ENCODE measurements at regions not wholly inside any gene's neighbourhood (a gene's known extent, or its start where the extent isn't known, plus 50 kb on each side); places are given as distances from the start of the nearest gene placed in this dataset.
"Not testable (repeated sequence)": the region's sequence is repeated elsewhere in the genome, so short reads cannot be mapped to it uniquely, and the experiment has no call there.

GRCh38 chr6:102154874-102155273 is 761.4 kb downstream of the GRIK2 start:
- no CpG with 5 or more reads among the region's 1 CpG for WGBS (ENCODE audit: extremely low coverage, insufficient read length, low lambda C conversion rate)
- Histone ChIP-seq H3K9ac (ENCODE audit: extremely low read depth, insufficient read length, low read length) (no peak overlapping the region), H4K8ac (replicated peaks; ENCODE audit: insufficient read length, low read depth, low read length) (no peak overlapping the region), H4K91ac (ENCODE audit: insufficient read length, low read depth, low read length) (no peak overlapping the region), H3K4me2 (ENCODE audit: insufficient read depth, insufficient read length, low read length) (no peak overlapping the region), H2AFZ (ENCODE audit: low read length) (no peak overlapping the region), H3K23ac (ENCODE audit: insufficient read length, low read depth, low read length) (no peak overlapping the region), H3K18ac (ENCODE audit: insufficient read length, low read depth, low read length) (no peak overlapping the region), H2BK15ac (ENCODE audit: low read depth, low read length) (no peak overlapping the region), H3T11ph (ENCODE audit: low read length) (no peak overlapping the region), H2BK12ac (ENCODE audit: insufficient read length, low read depth, low read length) (no peak overlapping the region), H2BK120ac (ENCODE audit: low read depth, low read length, poor library complexity, severe bottlenecking) (no peak overlapping the region), H3K79me1 (ENCODE audit: insufficient read depth, low read depth, low read length, poor library complexity, severe bottlenecking) (no peaks in the 10 kb centered on the region), H3K27me3 (ENCODE audit: insufficient read depth, low read length) (no peaks in the 10 kb centered on the region), H2BK5ac (ENCODE audit: insufficient read length, low read length) (no peak overlapping the region), H3K56ac (ENCODE audit: insufficient read length, low read depth, low read length) (no peak overlapping the region), H3K4me1 (ENCODE audit: insufficient read depth, low read length) (no peaks in the 10 kb centered on the region), H3K23me2 (ENCODE audit: insufficient read length, low read depth, low read length, poor library complexity, severe bottlenecking) (no peaks in the 10 kb centered on the region), H4K5ac (ENCODE audit: insufficient read length, low read depth, low read length) (no peak overlapping the region), H3K9me3 (ENCODE audit: control insufficient read depth, low read depth, low read length) (no peaks in the 10 kb centered on the region), H2AK5ac (ENCODE audit: insufficient read length, low read length) (no peak overlapping the region), H3K79me2 (ENCODE audit: insufficient read depth, low read length) (no peaks in the 10 kb centered on the region), H3K27ac (ENCODE audit: insufficient read length, low read depth, low read length) (no peak overlapping the region), H3K14ac (ENCODE audit: insufficient read depth, low read length) (no peak overlapping the region), H3K4ac (ENCODE audit: low read depth, low read length) (no peak overlapping the region), H2BK20ac (ENCODE audit: low read depth, low read length, poor library complexity, severe bottlenecking) (no peak overlapping the region), H4K20me1 (ENCODE audit: control insufficient read depth, insufficient read depth, insufficient read length) (no peaks in the 10 kb centered on the region)
- TF ChIP-seq, protein P1, sequence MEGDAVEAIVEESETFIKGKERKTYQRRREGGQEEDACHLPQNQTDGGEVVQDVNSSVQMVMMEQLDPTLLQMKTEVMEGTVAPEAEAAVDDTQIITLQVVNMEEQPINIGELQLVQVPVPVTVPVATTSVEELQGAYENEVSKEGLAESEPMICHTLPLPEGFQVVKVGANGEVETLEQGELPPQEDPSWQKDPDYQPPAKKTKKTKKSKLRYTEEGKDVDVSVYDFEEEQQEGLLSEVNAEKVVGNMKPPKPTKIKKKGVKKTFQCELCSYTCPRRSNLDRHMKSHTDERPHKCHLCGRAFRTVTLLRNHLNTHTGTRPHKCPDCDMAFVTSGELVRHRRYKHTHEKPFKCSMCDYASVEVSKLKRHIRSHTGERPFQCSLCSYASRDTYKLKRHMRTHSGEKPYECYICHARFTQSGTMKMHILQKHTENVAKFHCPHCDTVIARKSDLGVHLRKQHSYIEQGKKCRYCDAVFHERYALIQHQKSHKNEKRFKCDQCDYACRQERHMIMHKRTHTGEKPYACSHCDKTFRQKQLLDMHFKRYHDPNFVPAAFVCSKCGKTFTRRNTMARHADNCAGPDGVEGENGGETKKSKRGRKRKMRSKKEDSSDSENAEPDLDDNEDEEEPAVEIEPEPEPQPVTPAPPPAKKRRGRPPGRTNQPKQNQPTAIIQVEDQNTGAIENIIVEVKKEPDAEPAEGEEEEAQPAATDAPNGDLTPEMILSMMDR (conservative IDR thresholded peaks at IDR 0.05): no peak
- Mint-ChIP-seq H3K4me1 (no peaks in the 10 kb centered on the region), H3K9me3 (no peaks in the 10 kb centered on the region), H3K4me3 (no peak overlapping the region), H3K27ac (no peak overlapping the region), H3K27me3 (ENCODE audit: low read depth) (no peaks in the 10 kb centered on the region), H3K36me3 (ENCODE audit: insufficient read depth in 1 of 3, low read depth in 3 of 3) (no peaks in the 10 kb centered on the region)
- no peak for DNase-seq

- H2BK15ac ChIP-seq (ENCODE audit: low read depth, low read length); H2BK120ac ChIP-seq (ENCODE audit: low read depth, low read length, poor library complexity, severe bottlenecking); H3T11ph ChIP-seq (ENCODE audit: low read length); H3K27me3 Mint-ChIP-seq (ENCODE audit: low read depth); H3K4me2 ChIP-seq (ENCODE audit: insufficient read depth, insufficient read length, low read length); H3K27me3 ChIP-seq (ENCODE audit: insufficient read depth, low read length); H2BK12ac ChIP-seq (ENCODE audit: insufficient read length, low read depth, low read length); H4K8ac ChIP-seq (replicated peaks; ENCODE audit: insufficient read length, low read depth, low read length); H3K23ac ChIP-seq (ENCODE audit: insufficient read length, low read depth, low read length); H3K23me2 ChIP-seq (ENCODE audit: insufficient read length, low read depth, low read length, poor library complexity, severe bottlenecking); H3K56ac ChIP-seq (ENCODE audit: insufficient read length, low read depth, low read length); H4K91ac ChIP-seq (ENCODE audit: insufficient read length, low read depth, low read length); H3K4me1 ChIP-seq (ENCODE audit: insufficient read depth, low read length); H4K5ac ChIP-seq (ENCODE audit: insufficient read length, low read depth, low read length); H3K9ac ChIP-seq (ENCODE audit: extremely low read depth, insufficient read length, low read length); H2BK20ac ChIP-seq (ENCODE audit: low read depth, low read length, poor library complexity, severe bottlenecking); H3K18ac ChIP-seq (ENCODE audit: insufficient read length, low read depth, low read length); H2BK5ac ChIP-seq (ENCODE audit: insufficient read length, low read length); H3K4ac ChIP-seq (ENCODE audit: low read depth, low read length); H3K79me1 ChIP-seq (ENCODE audit: insufficient read depth, low read depth, low read length, poor library complexity, severe bottlenecking); H2AFZ ChIP-seq (ENCODE audit: low read length); H3K4me1 Mint-ChIP-seq; H3K79me2 ChIP-seq (ENCODE audit: insufficient read depth, low read length); H3K27ac ChIP-seq (ENCODE audit: insufficient read length, low read depth, low read length); H2AK5ac ChIP-seq (ENCODE audit: insufficient read length, low read length); H3K14ac ChIP-seq (ENCODE audit: insufficient read depth, low read length); H3K9me3 ChIP-seq (ENCODE audit: control insufficient read depth, low read depth, low read length); H4K20me1 ChIP-seq (ENCODE audit: control insufficient read depth, insufficient read depth, insufficient read length): not testable (repeated sequence)
- no CpG with 5 or more reads among the region's 18 CpGs for WGBS (ENCODE audit: extremely low coverage, insufficient read length, low lambda C conversion rate)
- H3K4me3 Mint-ChIP-seq: peak overlapping the region; percentile 66 to 72
- peak overlapping the region in 2 of 3 experiments; percentile 91 to 92; a peak in 5 of 7 replicates for H3K27ac Mint-ChIP-seq
- H3K9me3 Mint-ChIP-seq: peaks cover 38 to 39% of the 10 kb centered on the region in 2 experiments
- H3K36me3 Mint-ChIP-seq (ENCODE audit: insufficient read depth in 1 of 3, low read depth in 3 of 3): peaks cover 22 to 42% (median 33%) of the 10 kb centered on the region in 3 experiments
- DNase-seq: peak; percentile 38
These were observed 776.3 kb downstream of the GRIK2 start for GRCh38 chr6:102169802-102170201.
